ENCODE measurements at regions not wholly inside any gene's neighbourhood (a gene's known extent, or its start where the extent isn't known, plus 50 kb on each side); places are given as distances from the start of the nearest gene placed in this dataset.

GRCh38 chr3:115252679-115253078 is 105.6 kb upstream of the ZBTB20 start:
- TF ChIP-seq CTCF (IDR thresholded peaks at IDR 0.05) (no peak), POLR2A (IDR thresholded peaks at IDR 0.05) (no peak)
